ENCODE measurements at regions not wholly inside any gene's neighbourhood (a gene's known extent, or its start where the extent isn't known, plus 50 kb on each side); places are given as distances from the start of the nearest gene placed in this dataset.

DNA sequence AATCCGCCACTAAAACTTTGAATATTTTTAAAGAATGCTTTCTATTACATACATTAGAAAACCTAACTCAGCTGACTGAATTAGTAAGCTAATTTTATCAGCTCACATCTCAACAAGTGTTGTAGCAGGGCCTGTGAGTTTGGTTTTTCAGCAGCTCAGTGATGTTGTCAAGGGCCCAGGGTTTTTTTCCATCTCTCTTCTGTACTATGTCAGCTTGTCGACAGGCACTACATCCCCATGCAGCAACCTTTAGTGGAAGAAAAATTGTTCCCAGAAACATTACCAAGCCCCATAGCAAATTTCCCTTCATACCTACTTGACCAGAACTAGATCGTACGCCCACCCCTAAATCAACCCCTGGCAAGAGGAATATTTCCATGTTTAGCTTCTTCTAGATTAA lies 170.3 kb upstream of the TNFAIP3 start:
- DNase-seq (ENCODE audit: low read depth): no peak
- TF ChIP-seq CTCF (conservative IDR thresholded peaks at IDR 0.05; ENCODE audit: low read depth, low read length): no peak
- H3K4me3 ChIP-seq (ENCODE audit: low read depth, low read length): no peak overlapping the region

DNA sequence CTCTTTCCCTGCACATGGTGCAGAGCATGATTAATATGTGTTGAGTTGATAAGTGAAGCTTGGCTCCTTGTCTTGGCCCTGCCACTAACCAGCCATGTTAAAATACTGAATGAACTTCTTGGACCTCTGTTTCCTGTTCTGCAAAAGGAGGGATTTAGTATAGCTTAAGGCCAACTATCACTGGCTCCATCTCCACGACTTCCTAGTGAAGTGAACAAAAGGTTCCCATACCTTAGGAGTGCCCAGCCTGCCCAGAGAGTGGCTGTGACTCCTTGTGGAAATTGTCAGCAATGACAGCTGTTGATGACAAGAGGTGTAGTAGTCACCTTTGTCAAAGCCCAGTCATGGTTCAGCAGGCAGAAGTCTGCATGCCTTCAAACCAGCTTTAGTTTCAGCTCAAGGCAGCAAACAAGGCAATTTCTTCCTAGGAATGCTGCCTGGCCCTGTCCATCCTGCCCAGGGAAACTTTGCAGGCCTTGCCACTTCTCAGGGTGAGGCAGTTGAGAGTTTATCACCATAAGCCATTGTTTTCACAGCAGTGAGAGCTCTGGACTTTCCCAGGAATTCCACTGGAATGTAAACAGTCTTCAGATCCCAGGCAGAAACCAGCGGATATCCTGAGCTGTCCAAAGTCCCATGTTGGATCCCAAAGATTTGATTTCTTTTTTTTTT lies 169.7 kb upstream of the TNFAIP3 start:
- no peak for DNase-seq (ENCODE audit: low read depth)
- TF ChIP-seq CTCF (conservative IDR thresholded peaks at IDR 0.05; ENCODE audit: low read depth, low read length): no peak
- H3K4me3 ChIP-seq (ENCODE audit: low read depth, low read length): no peak overlapping the region

- no peak for DNase-seq (ENCODE audit: low read depth)
- TF ChIP-seq CTCF (conservative IDR thresholded peaks at IDR 0.05; ENCODE audit: low read depth, low read length): no peak
Observed at GRCh38 chr6:137698636-137699030, 168.4 kb upstream of the TNFAIP3 start.

DNA sequence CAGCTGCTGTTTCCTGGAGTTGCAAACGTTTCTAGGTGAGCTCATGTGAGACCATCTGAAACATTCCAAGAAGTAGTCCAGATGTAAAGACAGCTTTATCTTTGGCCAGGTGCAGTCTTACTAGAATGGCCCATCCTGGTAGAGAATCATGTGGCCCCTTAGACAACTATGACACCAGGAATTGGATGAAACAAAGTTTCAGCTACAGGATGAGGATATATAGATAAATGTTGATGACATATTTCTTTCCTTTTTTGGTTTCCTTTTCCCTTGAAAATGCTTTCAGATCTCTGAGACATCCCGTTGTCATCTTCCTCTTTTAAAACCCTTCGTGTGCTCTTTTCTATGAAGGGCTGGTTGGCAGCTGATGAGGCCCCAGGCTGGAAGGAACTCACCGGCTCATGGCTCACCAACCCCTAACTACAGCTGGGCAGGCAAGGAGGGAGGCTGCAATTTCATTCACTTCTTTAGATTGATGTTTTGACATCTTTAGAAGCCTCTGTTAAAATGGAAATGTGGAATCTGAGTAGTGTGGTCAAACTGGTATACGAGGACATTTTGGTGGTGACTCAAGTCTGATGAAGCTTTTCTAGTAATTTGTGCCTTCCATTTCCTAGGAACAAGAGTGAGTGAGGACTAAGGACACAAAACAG lies 167.9 kb upstream of the TNFAIP3 start:
- no peak overlapping the region for H3K4me3 ChIP-seq (ENCODE audit: low read depth, low read length)
- DNase-seq (ENCODE audit: low read depth): no peak
- no peak for TF ChIP-seq CTCF (conservative IDR thresholded peaks at IDR 0.05; ENCODE audit: low read depth, low read length)

More at GRCh38 chr6:137698636-137699030, 168.4 kb upstream of the TNFAIP3 start:
- no peak overlapping the region for H3K4me3 ChIP-seq (ENCODE audit: low read depth, low read length)

DNA sequence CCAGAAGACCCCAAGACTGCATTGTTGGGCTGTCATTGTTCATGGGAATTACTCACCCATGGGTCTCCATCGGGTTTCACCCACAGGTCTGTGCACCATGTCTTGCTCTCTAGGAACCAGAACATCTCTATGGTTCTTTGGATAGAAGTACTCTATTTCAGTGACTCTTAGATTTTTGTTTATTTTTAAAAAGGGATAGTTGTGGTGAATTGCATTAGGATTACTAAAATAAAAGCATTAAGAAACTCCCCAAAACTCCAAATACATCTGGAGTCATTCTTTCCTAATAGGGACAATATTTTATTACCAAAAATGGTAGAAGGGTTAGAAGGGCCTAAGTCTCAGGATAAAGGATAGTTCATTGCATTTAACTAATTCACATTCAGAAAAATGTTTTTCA lies 166.9 kb upstream of the TNFAIP3 start:
- no peak for TF ChIP-seq CTCF (conservative IDR thresholded peaks at IDR 0.05; ENCODE audit: low read depth, low read length)
- no peak for DNase-seq (ENCODE audit: low read depth)
- no peak overlapping the region for H3K4me3 ChIP-seq (ENCODE audit: low read depth, low read length)

DNA sequence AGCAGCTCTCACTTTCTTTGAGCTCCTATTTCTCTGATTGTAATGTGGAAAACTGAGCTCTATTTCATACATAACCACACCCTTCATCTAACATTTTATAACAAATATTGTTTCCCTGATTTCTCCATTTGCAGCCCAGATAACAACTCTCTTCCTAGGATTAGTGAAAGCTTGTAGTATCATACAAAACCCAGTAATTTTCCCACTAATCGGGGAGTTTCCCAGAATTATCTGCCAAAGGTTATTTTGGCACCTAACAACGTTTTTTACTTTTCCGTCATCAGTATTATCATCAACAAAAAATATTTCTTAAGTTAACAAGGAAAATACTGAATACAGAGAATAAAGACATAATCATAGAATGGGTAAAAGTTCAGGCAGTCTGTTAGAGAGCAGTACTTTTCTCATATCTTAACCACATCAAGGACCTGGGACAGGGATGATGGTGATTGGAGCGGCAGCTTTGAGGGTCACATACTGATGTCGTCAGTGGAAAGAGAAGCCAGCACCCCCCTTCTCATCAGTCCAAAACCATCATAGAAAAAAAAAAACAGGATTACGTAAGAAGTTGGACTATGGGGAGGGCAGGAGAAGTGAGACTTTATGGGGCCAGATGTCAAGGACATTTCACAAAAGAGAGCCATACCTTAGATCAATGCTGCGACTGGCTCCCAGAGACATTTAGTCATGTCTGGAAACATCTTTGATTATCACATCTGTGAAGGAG lies 166.1 kb upstream of the TNFAIP3 start:
- no peak for TF ChIP-seq CTCF (conservative IDR thresholded peaks at IDR 0.05; ENCODE audit: low read depth, low read length)
- no peak for DNase-seq (ENCODE audit: low read depth)
- no peak overlapping the region for H3K4me3 ChIP-seq (ENCODE audit: low read depth, low read length)
